ENCODE measurements at regions not wholly inside any gene's neighbourhood (a gene's known extent, or its start where the extent isn't known, plus 50 kb on each side); places are given as distances from the start of the nearest gene placed in this dataset.
A peak's percentile ranks its signal among the peaks of the same experiment; 100 is the strongest.
"Not testable (repeated sequence)": the region's sequence is repeated elsewhere in the genome, so short reads cannot be mapped to it uniquely, and the experiment has no call there.

DNA sequence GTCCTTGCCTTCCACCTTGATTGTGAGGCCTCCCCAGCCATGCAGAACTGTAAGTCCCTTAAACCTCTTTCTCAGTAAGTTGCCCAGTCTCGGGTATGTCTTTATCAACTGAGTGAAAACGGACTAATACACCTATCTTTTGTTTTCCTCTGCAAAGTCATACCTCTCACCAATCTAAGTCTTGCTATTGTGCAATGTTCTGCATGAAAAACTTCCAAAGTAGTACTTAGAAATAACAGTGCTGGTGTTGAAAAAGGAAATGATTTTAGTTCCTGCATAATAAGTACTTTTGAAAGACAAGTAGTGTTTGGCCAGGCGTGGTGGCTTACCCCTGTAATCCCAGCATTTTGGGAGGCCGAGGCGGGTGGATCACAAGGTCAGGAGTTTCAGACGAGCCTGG lies 573.5 kb downstream of the ANKRD50 start:
- no peak for DNase-seq

DNA sequence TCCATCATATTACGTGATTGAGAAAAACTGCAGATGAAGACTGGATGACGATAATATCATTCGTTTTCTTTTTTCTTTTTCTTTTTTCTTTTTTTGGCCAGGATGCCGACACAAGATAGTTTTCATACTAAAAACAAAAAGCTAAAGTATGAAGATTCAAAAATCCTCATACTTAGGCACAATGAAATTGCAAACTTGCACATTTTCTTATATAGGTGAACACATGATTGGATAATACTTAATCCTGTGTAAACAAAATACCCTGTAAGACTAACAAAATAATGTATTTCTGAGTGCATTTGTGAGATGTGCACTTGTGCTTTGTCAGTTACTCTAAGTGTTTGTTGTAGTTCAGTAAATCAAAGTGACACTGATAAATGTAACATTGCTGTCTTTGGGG lies 568.9 kb downstream of the ANKRD50 start:
- DNase-seq = no peak

DNA sequence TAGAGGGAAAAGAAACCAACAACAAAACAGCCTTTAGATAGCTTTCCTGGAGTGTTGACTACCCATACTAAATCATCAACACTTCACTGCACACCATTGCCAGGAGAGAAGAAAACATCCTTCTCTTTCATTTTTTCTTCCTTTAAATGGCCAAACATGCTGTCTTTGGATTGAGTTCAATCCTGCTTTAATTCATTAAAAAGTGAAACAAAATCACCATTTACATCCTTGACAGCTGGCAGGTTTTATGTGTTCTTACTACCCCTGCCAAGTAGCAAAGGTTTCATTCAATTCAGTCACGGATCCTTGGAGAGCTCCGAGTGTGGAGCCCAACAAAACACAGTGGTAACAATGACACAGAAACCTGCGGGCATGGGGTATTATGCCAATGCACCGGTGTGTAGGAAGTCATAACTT lies 568.3 kb downstream of the ANKRD50 start:
- DNase-seq = no peak

DNA sequence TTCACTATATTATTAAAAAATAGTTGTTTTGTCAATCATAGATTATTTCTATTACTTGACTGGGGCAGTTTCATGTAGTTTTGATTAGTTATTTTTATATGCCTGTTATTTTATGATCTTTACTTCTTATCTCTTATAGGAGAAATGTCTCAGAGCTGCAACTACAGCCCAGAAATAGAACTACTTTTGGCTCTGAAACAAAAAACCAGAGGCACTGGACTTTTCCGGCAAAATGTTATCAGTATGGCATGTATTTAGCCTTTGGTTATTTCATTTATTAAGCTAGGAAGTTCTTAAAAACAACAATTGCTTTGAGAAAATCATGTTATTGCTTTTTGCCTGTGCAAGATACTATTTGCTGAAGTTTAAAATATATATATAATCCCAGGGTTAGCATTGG lies 566.5 kb downstream of the ANKRD50 start:
- no peak for DNase-seq

DNA sequence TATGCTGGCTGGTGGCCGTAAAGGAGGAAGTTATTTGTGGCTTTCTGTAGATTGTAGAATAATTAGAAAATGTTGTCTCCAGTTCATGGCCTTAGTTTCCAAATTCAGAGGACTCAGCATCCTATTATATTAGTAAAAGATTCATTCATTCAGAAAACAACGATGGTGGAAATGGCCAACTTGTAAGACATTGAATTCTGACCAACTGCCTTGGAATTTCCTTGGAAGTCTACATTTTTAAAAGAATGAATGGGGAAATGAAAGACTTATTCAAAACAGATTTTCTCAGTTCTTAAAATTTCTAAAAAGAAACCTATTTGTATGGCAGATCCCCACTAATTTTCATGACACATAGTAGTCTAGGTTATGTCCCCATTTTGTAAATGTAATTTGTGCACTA lies 561.5 kb downstream of the ANKRD50 start:
- no peak for DNase-seq

DNA sequence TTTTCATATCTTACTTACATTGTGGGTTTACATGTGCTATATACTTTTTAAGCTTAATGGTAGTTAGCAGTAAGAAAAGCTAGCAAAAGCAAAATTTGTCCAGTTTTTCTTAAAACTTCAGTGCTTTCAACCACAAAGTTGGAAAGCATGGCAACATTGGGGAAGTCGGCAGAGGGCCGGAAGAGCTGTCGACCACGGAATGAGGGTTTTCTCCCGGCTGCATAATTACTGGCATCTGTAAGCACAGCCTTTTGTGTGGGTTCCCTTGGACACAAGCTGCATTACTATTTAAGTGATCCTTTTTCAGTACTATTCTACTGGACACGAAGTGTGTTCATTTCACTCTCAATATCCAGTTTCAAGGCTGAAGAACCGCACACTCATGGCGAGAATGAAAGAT lies 560.4 kb downstream of the ANKRD50 start:
- DNase-seq = no peak

DNA sequence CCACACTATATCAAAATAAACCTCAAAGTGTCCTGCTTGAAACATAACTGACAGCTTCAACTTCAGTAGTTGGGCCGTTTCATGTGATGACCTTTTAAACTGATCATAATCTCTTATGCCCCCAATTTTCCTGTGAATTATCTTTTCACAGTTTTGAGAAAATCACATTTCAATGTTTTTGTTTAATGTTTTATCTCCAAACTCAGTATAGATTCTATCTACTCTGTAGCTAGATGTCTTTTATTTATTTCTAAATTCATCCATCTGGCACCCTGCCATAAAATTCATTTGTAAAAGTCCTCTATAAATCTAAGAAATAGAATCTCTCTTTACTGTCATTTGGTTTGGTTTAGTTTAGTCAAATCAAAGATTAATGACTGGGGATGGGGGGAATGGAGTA lies 557.3 kb downstream of the ANKRD50 start:
- DNase-seq = no peak

DNA sequence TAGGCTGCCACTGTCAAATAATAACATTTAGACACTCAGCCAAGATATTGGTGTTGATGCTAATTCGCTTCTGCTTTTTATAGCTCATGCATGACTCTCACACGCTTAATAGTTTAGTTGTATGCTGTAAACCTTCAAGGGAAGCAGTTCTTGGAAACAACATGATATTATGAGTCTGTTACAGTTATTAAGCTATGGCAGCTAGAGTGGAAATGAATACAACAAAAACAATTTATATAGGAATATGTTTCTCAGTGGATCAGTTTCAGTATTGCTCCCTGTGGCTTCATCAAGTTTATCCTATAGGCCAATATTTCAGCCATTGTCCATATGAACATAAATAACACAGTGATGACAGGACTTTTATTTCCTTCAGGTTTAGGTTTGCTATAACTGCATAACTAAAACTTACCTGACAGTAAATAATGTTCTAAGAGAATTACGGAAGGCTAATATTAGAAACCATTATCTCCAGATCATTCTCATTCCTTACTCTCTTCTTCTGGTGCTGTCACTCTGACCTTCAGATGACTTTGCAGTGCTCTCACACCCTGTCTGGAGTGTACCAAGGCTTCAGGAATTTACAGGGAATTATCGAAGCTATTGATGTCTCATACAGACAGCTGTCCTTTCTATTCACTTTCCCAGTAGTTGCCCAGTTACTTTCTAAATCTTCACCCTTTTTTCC lies 555.0 kb downstream of the ANKRD50 start:
- DNase-seq = no peak

DNA sequence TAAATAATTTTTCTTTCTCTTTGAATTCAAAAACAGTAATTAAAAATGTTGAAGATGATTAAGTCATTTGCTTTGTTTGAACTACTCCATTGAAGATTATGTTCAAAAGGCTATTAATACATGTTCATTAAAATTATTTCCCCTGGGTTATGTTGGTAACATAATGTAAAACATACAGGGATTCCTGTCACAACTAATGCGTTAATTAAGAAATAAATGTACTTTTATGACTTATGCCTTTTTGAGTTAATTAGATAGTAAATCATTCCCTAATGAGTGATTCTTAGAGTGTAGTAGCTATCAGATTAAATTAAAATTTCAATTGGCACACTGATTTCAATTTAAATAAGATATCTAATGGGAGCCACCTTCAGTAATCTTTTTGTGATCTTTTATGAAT lies 549.1 kb downstream of the ANKRD50 start:
- DNase-seq = no peak

DNA sequence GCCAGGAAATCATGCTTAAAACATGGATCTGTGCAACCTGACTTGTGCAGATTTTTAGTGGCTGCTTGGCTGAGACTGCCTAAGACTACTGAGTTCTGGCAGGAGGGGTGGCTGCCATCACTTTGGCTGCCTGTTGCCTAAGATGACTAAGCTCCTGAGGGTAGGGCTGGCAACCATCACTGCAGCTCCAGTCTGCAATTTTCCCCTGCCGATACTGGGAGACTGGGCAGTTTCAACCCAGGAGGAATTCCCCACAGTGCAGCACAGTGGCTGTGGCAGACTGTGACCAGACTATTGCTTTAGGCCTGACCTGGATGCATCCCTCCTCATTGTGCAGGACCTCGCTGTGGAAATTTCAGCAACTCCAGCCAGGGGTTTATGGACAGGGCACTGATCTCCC lies 544.9 kb downstream of the ANKRD50 start:
- DNase-seq = no peak

DNA sequence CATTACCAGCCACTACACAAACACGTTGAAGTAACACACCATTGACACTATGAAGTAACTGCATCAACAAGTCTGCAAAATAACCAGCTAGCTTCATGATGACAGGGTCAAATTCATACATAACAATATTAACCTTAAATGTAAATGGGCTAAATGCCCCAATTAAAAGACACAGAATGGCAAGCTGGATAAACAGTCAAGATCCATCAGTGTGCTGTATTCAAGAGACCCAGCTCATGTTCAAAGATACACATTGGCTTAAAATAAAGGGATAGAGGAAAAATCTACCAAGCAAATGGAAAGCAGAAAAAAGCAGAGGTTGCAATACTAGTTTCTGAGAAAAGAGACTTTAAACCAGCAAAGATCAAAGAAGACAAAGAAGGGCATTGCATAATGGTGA lies 543.0 kb downstream of the ANKRD50 start:
- DNase-seq = not testable (repeated sequence)

DNA sequence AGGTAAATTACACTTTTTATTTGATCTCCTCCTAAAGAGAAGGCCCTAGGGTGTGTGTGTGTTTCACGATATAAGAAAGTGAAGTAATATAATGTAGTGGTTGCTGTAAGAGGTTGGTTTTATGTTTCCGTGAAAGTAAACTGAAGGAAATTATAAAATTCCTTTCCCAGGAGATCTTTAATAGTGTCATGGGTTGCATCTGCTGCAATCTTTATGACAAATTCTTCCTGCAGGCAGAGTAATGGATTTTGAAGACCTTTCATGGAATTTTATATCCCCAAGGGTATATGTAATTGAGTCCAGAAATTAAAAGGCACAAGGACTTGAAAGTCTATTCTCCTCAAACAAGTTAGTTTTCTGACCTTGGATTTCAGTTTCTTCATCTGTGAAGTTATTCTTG lies 538.6 kb downstream of the ANKRD50 start:
- DNase-seq = no peak

DNA sequence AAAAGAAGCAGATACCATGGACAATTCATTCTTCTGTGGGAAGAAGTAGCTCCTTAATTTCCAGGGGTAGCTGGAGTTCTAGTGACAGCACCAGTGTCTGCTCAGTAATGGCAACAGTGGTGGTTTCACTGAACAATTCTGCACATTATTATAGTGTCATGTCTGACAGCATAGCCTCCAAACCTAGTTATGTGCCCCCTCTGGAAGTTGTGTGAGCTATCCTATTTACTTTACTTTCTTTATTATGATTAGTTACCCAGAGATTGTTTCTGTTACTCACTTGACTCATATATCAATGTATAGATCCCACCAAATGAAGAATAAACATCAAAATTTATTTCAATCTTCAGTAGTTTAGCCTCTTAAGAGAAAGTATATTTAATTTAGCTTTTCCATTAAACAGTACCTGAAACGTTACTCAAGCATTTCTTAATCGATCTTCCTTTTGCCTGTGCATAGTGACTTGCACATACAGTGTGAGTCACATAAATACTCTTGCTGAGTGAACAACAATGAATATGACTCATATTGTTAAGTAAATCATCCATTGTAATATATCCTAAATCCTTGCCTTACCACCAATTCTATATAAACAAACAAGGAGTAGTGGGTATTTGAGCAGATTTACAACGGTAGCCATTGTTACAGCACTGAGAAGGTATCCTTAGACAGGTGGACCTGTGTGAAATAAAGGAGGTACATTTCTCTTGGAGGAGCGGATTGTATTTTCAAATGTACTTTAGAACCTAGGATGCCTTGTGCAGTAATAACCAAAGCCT lies 534.7 kb downstream of the ANKRD50 start:
- DNase-seq = no peak

DNA sequence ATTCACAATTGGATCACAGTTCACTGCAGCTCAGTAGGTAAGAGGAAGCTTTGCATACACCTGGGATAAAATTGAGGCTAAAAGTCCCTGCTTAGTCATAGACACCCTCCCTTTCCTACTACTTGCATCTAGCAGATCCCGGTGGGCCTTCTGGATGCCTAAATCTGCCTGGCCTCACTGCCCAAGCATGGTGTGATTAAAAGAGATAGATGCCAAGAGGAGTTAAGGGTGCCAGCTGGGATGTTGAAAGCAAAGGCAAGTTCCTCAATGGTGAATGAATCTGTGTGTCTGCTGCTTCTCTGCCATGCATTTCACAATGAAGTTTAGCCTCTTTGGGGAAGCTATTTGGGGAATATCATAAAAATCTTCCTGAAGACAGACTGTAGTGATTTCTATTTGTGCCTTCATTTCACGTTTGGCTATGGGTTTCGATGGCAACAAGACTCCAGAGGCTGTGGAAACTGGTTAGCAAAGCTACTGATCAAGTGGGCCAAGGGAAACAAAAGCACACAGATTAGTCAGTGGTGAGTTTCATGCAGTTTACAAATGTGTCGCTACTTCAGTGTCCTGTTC lies 534.0 kb downstream of the ANKRD50 start:
- no peak for DNase-seq

DNA sequence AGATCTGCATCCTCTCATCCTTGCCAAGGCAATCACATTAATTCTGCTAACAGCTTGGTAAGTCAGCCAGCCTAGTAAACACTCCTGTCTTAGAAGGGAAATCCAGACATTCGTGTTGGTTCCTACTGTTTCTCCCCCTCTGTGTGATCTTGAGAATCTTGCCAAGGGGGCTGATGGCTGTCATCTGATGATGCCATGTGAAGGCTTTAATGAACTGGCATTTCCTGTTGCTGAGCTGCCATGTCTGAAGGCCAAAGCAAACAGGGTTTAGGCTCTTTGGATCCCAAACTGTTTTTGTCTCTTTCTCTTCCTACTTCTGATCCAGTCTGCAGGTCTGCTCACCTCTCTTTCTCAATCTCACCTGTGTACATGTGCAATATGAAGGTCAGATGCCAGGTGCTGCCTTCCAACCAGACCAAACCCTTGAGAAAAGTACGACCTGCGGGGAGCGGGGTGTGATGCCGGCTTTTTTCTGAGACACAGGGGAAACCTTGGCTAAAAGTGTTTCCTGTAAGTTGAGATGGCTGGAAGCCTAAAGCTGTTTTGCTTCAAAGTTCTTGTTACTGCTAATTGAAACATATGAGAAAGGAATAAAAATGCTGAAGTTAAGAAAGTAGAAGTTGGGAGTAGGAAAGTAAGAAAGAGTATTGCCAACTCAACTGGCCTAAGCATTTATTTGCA lies 532.9 kb downstream of the ANKRD50 start:
- DNase-seq = peak; percentile 9

DNA sequence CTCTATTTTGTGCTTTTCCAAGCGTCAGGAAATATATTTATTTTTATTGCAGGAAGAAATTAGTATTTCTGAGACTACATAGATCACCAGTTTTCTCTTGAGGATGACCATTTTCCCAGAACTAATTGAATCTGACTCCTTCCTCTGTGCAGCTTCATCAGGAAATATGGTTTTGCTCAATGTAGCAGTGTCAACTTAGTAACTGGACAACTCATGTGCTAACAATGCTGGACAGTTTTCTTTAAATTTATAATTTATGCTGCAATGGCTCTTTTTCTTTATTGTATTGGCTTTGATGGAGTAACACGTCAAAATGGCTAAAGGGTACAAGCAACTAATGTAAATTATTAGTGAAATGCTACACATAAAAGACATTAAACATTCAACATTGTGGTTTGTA lies 531.5 kb downstream of the ANKRD50 start:
- no peak for DNase-seq

DNA sequence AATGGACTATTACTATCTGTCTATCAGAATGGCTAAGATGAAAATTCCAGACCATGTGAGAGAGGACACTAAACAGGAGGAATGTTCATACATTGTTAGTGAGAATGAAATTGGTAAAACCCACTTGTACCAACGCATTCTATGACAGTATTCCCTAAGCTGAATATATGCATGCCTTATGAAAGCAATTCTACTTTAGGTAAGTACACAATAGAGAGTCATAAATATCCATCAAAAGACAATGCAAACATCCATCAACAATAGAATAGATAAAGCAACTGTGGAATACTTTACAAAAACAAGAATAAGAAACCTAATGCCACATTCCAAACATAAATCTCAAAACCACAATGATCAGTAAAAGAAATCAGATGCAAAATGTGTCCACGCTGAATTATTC lies 529.3 kb downstream of the ANKRD50 start:
- no peak for DNase-seq

DNA sequence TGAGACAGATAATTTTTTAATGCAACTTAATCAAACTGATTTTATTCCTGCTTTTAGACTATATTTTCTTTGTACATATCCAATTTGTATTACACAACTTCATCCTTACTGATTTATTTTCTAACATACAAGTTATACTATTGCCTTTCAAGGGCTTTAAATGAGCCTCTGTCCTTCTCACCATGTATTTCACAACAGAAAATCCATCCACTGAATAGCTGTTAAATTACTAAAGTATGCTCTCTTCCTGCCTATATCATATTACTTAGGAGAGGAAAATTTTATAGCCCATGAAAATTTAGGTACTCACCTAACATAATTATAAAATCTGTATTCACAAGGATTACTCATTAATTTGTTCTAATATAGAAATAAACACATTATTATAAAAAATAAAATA lies 528.6 kb downstream of the ANKRD50 start:
- DNase-seq = no peak

DNA sequence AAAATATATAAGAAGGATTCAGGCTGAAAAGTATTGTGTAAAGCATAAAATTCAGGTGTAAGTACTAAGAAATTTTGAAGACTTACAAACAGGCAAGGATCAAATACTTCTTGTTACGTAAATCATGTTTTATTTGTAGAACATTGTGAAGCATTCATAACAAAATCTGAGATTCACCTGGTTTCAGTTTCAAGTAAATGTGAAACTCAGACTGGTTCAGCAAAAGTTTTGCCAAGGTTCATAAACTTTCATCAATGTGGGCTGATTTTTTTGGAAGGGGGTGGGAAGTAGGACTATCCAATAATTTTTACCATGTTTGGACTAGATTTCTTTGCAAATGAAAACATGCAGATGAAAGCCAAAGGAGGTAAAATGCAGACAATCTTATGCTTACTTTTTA lies 527.7 kb downstream of the ANKRD50 start:
- DNase-seq = no peak

DNA sequence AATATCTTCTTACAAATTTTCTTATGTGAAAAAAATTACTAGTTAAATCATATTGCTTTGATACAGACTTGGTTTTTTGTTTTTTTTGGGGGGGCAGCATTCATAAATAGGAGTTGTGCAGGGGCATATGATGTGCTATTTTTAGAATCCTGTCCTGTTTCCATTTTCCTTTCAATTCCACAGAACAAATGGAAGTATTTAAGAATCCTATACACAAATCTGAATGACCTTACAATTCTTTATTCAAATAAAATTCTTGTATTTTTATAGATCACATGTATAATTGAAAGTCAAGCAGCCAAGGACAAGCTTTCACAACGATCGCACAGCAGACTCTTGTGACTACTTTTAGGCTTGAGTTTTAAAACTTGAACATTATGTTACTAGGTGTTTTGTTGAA lies 523.9 kb downstream of the ANKRD50 start:
- DNase-seq = no peak

DNA sequence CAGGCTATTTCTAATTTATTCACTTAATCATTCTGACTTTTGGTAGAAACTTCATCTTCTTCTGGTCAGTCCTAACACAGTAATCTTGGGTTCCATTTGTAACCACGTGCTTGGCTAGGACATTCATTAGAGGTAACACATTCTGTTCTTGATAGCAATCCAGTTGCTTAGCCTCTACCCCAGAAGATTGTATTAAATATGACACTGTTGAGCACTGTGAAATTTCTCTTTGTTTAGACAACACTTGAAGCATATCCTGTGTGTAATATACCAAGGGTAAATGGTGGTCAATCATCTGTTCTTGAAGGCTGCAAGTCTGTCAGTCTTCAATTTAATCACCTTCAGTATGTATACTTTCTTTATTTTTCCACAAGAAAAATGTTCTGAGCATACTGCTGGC lies 523.0 kb downstream of the ANKRD50 start:
- DNase-seq = no peak

DNA sequence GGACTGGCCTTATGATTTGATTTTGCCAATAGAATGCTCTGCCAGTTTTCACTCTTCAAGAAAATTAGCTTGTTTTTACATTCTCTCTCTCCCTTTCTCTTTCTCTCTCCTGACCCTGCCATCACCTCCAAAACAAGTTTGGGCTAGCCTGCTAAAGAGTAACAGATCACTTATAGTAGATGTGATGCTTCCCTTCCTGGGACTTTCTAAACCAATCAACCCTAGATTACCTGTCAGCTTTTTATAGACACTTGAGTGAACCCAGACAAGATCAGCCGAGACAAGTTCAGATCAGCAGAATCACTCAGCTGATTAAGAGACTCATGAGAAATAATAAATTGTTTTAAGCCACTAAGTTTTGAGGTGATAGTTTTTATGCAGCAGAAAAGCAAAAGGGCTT lies 521.2 kb downstream of the ANKRD50 start:
- DNase-seq = no peak

DNA sequence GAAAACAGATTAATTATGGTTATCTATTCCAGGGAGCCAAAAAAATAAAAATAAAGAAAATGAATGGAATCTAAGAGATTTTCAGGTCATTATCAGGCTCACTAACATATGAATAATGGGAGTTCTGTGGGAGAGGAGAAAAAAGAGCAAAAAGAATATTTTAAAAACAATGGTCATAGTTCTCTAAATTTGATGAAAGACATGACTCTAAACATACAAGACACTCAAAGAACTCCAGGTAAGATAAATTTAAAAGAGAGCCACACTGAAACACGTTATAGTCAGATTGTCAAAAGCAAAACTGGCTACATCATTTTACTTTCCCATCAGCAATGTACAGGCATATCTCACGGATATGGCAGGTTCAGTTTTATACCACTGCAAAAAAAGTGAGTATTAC lies 520.0 kb downstream of the ANKRD50 start:
- no peak for DNase-seq

DNA sequence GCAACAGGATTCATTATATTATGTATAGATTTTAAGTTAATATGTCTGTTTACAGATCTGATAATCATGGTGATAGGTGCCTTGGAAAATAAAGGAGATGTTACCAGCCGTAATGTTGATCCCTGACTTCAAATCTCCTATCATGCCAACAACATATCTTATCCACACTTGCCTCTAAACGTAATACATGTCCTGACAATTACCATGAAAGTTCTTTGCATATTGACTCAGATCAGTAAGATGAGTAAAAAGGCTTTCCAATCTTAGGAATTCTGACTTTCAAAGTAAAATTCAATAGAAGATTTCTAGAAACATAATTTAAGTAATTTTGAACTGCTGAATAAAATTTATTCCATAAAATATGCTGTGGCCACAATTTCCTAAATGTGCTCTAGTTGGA lies 513.3 kb downstream of the ANKRD50 start:
- DNase-seq = no peak
